Renal pelvis (tissue), 1 donor: ENCODE measurements at regions not wholly inside any gene's neighbourhood (a gene's known extent, or its start where the extent isn't known, plus 50 kb on each side); places are given as distances from the start of the nearest gene placed in this dataset.

Source experiments
- DNase-seq: peaks from one replicate; pipeline ENCODE4 v3.0.0-alpha.2; 2013

DNA sequence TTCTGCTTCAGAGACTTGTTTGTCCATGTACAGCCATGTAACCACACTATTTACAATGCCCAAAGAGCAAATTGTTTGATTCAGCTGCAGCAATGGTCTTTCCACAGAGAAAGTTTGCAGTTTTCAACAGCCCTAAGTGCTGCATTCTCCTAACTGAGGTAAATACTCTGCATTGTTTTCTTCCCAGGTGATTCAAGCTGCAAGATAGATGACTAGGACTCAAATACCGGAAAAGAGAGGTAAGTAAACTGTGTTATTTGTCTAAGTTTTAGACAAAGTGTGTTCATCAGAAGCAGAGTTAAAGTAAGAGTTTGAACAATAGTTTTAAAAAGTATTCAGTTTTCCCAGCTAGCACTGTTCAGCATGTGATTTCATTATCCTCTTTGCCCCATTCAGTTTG is 1046.7 kb upstream of the C9orf72 start:
- no peak for DNase-seq

DNA sequence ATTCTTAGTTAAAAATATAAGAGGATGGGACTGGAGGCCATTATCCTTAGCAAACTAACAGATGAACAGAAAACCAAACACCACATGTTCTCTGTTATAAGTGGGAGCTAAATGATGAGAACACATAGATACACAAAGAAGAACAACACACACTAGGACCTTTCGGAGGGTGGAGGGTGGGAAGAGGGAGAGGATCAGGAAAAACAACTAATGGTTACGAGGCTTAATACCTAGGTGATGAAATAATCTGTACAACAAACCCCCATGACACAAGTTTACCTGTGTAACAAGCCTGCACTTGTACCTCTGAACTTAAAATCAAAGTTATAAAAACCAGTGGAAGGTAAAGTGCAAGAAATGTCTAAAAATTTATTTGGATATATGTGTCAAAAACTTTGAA is 1047.4 kb upstream of the C9orf72 start:
- DNase-seq = no peak

DNA sequence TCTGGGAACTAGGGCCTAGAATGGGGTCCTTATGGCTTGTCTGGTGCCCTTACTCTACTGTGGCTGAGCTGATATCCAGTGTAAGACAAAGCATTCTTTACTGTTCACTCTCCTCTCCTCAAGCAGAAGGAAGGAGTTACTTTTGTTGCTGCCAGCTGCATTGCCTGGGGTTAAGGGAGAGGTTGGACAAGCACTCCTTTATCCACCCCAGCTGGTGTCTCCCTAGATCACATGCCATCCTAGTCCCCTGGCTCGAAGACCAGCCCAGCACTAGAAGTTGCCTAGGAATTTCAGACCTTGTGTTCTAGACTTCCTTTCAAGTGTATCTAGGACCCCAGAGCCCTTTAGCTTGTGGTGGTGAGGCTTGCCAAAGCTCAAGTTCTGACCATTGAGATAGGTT is 1051.5 kb upstream of the C9orf72 start:
- no peak for DNase-seq

DNA sequence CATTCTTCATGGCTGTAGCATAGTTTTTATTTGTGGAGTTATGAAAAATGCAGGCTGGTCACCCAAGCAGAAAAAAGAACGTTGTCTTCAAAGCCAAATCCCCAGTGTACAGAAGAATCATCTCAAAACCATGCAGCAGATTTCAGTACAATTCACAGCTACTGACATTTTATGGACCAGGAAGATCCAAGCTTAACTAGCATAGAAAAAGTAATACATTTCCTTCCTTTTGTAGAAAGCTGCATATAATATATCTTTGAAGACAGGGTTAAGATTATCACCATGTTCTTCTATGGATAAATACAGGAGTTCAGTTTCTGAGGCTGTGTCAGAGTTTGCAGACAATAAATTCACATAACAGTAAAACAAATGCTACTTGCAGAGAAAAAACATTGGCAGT is 1054.8 kb upstream of the C9orf72 start:
- no peak for DNase-seq

DNA sequence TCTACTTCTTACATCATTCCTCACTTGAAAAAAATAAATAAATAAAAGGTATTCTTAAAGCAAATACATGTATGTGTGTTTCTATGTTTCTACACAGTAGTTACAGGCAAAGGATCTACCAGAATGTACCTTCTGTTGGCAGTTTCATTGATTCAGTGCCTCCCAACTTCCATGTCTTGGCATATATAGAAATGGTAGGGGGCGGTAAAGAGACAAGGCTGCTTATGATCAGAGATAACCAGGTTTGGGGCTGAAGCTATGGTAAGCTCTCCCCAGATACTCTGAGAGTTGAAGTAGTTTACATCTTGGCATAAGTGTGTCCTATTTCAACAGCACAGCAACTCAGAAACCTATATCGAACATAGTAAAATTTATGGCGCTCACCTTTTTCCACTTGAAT is 1075.4 kb upstream of the C9orf72 start:
- no peak for DNase-seq

DNA sequence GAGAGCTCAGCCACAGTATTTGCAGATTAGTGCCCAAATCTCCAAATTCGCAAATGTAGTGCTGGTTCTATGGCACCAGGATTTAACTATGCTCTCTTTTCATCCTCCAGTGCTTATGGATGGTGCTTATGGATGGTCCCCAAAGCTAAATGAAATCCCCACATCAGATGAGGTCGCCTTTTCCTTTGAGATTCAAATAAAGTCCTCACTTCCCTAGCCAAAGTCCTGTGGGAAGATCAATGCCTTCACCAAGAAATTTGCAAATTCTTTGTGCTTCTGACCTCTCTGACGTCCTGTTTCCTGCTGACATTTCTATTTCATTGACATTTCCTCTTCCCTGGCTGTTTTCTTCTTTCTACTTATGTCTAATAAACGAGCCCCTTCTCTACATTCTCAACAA is 1077.0 kb upstream of the C9orf72 start:
- no peak for DNase-seq

DNA sequence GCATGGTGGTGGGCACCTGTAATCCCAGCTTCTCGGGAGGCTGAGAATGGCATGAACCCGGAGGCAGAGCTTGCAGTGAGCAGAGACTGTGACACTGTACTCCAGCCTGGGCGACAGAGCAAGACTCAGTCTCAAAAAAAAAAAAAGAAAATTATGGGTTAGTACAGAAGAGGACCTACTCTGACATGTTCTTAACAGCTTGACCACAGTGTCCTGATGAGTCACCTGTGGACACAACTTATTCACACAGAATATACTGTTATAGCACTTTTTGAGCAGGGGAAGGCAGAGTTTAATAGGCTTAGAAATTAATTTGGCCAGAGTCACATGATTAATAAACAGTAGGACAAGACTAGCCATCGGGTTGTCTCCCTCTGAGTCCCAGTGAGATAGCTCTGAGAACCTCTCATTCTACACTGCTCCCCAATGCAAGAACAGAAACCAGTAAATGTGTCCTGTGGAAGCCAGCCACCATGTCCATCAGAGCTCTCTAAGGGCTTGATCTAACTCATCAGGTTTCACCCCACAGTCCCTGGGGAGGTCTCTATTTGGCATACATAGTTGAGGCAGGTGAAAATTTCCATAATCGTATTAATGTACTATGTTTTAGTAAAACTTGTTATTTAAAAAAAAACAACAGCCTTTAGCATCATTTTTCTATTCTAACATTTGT is 1077.9 kb upstream of the C9orf72 start:
- no peak for DNase-seq

DNA sequence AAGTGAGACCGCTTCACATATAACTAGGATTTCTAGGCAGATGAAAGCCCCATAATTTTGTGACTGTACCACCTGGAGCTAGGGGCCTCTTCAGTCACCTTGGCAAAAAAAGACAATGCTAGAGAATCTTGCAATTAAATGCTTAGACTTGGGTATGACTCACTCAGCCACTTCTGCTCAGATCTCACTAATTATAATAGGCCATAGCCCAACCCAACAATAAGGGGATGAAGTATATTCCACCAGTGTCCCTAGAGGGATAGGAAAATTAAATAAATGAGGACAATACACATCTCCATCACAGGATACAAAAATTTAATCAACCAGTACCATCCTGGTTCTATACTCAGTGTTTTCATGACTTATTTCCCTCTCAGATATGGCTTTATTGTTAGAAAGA is 1079.9 kb upstream of the C9orf72 start:
- no peak for DNase-seq

DNA sequence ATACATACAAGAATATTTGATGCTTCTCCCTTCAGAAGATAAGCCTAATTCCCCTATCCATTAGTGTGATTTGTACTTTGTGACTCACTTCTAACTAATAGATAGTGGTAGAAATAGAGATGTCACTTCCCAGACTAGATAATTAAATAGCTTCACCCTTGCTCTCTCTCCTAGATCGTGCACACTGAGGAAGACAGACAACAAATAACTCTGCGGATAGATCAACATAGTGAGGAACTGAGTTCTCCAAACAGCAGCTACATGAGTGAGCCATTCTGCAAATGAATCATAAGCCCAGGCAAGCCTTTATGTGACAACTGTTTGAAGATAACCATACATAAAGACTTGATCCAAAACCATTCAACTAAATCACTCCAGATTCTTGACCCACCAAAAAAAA is 1083.4 kb upstream of the C9orf72 start:
- DNase-seq = no peak

DNA sequence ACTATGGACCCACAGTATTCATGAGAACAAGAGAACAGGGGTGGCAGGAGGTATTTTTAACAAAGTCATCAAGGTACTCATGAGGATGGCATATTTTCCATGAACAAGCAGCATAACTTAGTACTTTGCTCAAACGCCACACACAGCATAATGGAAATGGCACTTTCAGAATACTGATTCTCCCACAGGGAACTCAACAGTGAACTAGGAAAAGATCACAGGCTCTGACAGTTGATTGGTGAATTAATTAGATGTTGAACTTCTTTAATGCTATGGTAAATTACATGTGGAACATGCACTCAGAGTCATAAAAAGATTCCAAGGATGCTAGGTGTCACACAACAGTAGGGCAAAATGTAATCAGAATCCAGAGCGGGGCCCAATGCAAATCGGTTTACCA is 1088.6 kb upstream of the C9orf72 start:
- no peak for DNase-seq

DNA sequence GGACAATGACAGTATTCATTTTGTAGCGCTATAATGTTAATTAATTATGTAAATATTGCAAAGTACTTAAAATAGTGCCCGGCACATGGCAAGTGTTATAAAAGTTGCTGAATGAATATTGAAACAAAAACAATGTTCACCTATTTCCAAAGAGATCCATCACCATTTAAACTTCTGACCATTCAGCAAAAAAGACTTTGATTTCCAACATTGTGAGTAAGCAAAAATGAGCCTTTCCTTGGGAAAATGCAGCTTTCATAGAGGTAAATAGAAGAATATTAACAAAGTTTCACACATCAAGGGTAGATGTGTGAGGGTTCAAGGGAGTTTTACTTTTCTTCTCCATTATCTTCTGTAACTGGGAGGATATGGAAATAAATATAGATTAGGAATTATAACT is 1089.4 kb upstream of the C9orf72 start:
- no peak for DNase-seq

DNA sequence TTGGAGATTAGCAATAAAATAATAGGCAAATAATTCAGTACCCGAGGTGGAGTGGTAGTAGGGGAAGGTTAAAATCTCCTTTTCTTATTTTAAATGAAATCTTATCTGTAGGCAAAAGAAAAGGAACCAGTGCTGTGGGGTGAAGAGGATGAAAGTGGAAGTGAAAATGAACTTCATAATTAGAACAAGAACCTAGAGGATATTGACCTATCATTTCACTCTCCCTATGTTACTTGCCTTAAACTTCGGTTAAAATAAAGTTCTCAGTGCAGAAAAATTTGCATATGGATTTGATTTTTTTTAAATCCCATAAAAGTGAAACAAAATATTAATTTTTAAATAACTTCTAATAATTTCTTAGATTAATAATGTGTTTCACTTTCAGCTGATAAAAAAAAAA is 1094.9 kb upstream of the C9orf72 start:
- DNase-seq = no peak

DNA sequence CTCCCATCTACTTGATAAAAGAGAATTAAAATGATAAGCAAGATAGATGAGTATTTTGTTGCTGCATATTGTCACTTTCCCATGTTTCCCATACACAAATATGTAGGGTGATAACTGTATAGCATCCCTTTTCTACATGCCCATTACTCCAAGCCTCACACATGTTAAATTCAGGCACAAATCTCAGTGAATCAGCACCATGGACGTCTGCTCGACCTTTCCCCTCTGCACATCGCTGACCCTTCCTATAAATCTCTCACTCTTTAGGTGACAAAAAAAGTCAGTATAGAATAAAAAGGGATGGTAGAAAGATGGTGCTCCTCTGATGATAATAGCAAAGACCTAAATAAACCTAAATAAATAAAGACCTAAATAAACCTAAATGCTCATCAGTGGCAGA is 1097.7 kb upstream of the C9orf72 start:
- DNase-seq = no peak

DNA sequence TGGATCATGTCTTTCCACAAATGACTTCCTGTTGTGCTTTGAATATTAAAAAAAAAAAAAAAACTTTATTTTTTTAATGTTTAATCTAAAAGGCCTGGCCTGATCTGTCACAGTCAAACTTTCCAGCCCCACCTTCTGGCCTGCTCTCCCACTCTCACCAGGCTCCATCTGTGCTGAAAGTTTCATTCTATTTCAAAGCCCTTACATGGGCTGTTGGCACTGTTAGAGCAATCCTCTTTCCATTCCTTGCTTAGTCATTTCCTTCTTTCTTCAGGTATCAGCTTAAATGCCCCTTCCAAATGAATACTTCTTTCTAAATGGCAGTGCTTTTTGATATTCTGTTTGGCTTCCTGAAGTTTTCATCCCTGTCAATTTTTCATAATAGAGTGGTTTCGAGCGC is 1104.8 kb upstream of the C9orf72 start:
- DNase-seq = no peak

DNA sequence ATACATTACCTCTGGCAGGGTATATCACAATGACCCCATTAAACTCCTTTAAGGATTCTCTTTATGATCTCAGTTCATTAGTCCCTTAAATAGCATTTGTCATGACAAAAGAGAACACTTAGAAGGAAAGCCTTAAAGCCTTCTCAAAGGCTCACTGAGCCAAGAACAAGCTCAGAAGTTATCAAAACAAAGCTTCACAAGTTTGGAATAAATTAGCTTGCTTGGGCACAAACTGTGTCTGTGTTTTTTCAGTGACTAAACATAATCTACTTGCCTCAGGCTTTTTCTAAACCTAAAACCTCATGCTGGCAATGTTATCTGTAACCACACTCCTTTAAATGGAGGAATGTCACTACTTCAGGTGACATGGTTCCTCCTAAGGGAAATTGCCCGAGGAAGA is 1114.9 kb upstream of the C9orf72 start:
- peak; percentile 11 for DNase-seq

DNA sequence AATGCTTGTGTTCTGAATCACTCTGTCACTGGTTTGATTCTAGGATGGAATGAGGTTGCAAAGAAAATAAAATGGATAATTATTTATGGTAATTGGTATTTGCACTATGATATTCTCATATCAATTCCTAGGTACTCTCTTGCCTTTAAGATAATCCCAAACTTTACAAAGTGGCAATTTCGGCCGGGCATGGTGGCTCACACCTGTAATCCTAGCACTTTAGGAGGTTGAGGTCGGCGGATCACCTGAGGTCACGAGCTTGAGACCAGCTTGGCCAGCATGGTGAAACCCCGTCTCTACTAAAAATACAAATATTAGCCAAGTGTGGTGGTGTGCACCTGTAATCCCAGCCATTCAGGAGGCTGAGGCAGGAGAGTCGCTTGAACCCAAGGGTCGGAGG is 1118.7 kb upstream of the C9orf72 start:
- DNase-seq = no peak

DNA sequence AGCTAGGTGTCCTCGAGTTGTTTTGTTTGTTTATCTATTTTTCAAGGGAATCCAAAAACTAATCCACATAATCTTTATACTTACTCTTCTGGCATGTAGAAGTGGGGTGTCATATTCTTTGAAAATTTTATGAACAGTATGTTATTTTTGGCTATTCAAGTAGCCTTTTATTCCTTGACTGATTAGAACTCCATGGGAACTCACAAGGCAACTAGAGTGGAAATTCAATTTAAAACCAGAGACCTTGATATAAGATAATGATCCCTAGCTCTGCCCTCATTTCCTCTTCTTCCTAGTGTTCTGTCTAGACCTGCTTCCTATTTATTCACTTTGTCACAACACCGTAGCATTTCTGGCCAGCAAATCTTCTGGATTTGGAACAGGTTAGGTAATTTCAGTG is 1123.7 kb upstream of the C9orf72 start:
- no peak for DNase-seq

DNA sequence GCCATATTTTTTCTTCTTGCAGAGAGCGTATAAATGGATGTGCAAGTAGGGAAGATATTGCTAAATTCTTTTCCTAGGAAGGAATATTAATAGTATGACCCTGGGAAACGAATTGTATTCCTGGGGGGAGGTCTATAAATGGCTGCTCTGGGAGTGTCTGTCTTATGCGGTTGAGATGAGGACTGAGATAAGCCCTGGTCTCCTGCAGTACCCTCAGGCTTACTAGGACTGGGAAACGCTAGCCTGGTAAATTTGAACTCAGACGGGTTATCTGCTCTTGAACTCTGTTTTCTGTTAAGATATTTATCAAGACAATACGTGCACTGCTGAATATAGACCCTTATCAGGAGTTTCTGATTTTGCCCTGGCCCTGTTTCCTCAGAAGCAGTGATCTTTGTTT is 1126.4 kb upstream of the C9orf72 start:
- no peak for DNase-seq

DNA sequence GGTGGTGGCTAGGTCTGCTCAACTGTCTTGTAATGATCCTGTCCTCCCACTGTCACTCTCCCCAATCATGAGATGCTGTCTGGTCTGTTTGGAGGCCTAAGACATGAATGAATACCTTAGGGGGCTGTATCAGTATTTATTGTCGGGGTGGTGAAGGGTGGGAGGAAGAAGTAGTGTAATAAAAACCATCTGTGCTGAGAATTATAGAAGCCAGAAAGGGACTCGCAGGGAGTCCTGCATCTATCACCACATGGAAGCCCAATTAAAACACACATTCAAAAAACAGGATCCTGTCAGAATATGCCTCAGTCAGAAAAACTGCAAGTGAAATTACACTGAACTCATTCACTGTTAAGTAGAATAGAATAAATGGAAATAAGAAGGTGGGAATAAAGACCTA is 1134.3 kb upstream of the C9orf72 start:
- DNase-seq = no peak

DNA sequence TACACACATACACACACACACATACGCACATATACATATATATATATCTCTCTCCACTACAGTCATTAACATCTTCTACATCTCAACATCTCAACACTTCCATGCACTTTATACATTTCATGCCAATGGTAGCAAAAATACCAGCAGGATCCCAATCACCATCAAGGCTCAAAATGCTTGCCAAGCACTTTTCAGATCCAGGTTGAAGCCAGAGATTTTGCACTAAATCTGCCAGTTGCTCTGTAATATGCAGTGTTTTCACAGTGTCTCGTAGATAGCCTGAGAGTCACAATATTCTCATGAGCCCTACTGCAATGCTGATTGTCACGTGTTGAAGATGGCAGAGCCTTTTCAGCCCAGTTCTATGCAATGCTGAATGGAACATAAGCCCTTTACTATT is 1140.9 kb upstream of the C9orf72 start:
- DNase-seq = no peak

DNA sequence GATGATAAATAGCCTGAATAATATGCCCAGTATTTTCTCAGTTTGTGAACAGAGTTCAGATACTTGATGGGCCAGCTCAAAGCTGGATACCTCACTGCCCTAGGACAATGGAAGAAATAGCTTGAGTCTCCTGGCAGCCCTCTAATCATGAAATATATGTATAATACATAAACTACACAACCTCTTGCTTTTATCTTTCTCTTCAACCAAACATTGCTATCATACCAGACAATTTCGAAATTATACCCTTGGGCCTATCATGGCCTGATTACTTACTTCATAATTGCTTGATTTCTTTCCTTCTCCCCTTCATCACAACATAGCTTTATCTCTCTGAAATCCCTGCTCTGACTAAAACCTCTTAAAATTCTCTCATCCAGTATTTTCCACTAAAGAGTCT is 1144.9 kb upstream of the C9orf72 start:
- DNase-seq = no peak

DNA sequence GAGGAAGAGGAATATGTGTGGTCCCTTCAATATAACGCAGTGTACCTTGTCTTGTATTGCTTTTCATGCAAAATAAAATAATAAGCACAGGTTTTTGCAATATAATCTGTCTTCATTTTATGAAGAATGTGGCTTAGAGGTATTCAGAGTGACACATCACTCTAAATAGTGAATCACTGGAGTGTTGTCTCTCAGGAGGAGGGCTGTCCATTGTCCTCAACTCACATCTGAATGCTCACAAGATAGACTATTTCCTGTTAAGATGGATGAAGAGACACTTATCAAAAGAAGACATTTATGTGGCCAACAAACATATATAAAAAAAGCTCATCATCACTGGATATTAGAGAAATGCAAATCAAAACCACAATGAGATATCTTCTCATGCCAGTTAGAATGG is 1147.5 kb upstream of the C9orf72 start:
- DNase-seq = no peak

DNA sequence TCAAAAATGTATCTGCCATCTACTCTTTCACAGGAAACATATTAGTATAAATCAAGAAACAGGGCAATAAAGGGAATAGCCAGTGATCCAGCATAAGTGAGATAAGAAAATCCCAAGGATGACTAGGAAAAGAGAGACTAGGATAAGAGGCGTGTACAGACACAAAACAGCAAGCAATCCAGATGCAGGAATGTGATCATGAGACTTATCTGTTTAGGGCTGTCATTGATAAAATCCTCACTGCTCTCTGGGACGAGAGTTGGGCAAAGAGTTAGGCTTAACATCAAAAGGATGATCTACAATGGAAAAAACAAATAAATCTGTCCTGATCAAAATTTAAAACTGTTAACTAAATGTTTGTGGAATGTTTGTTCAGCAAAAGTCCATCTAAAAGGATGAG is 1156.8 kb upstream of the C9orf72 start:
- DNase-seq = no peak

DNA sequence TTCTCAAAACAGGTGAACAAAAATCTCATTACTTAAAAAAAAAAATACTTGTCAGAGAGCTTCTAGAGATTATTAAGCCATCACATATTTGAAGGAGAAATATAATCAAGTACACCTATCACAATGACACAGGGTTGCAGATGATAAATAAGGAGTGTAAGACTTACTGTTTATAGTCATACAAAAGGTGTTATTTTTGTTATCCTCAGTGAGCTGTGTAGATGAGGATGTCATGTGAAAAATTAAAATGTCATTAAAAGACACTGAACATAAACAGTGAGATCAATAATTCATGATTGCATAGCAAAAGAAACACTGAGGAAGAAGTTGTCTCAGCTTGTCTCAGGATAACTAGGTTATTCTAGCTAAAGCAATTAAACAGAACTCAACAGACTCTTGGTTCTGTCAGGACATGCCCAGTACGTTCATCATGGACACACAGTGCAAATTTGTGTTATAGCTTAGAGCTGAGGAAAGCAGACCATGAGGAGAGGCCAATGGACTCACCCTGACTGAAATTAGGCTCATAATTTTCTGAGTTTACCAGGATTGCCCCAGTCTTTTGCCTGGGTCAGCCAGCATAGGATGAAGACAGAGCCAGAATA is 1162.6 kb upstream of the C9orf72 start:
- no peak for DNase-seq

DNA sequence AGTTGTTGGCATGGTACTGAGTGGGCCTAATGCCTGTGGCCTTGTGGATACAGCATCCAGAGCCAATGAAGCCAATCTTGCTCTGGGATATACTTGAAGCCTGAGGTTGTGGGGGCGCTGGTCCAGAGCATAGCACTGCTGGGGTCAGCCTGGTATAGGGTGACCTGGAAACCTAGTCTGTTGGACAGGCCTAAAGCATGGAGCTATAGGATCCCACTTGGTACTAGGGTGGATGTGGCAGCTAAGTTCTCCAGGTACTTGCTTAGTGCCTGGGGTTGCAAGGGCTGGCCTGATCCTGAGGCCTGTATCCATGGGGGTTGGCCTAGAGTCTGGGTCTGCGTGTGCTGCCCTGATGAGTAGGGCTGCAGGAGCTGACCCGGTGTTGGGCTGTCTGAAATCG is 1168.2 kb upstream of the C9orf72 start:
- DNase-seq = no peak
